SK-N-SH (cell line): ENCODE measurements at regions not wholly inside any gene's neighbourhood (a gene's known extent, or its start where the extent isn't known, plus 50 kb on each side); places are given as distances from the start of the nearest gene placed in this dataset.

ENCODE experiments used
- CTCF ChIP-seq: fragments of 200-600 bp; sonication (generic); IDR thresholded peaks from 2 replicates; pipeline ENCODE4 v1.6.1; 2017; ENCODE audit warnings: antibody characterized with exemption, mild to moderate bottlenecking, moderate library complexity
- EP300 ChIP-seq, 2 experiments: IDR thresholded peaks; 2 replicates each; pipeline versions ENCODE4 v1.4.0 to v1.6.1; 2012; ENCODE audit warnings: borderline replicate concordance in 1 of 2, low read depth in 1 of 2, low read length in 1 of 2
- GABPA ChIP-seq: IDR thresholded peaks from 2 replicates; pipeline ENCODE4 v1.4.0; 2012; ENCODE audit warnings: low read depth, mild to moderate bottlenecking
- RFX5 ChIP-seq: IDR thresholded peaks from 2 replicates; pipeline ENCODE4 v1.6.1; 2012; ENCODE audit warnings: mild to moderate bottlenecking, improper control_type of control experiment, low read length

GRCh38 chr13:40407567-40407966 lies 258.9 kb downstream of the FOXO1 start:
- no peak for TF ChIP-seq RFX5
- TF ChIP-seq EP300 (IDR thresholded peaks at IDR 0.05; ENCODE audit: borderline replicate concordance in 1 of 2, low read depth in 1 of 2, low read length in 1 of 2) = no peak
- TF ChIP-seq CTCF = no peak
- no peak for TF ChIP-seq GABPA
